K562 (cell line): ENCODE measurements at regions not wholly inside any gene's neighbourhood (a gene's known extent, or its start where the extent isn't known, plus 50 kb on each side); places are given as distances from the start of the nearest gene placed in this dataset.

Experiments used
- ATAC-seq: fragments of 200-7000 bp; cut with Tn5 transposase; 3 replicates; pipeline ENCODE4 v1.9.1; 2020; ENCODE audit warnings: moderate library complexity
- BruUV-seq: library from RNA; stranded (reverse); fragments of 400-500 nt; replicated peaks from 2 replicates; lab custom pipeline; 2021; lab: Mats Ljungman, UMichigan
- CTCF ChIA-PET: fragments of 300-600 bp; formaldehyde crosslinking; extraction: SDS; loops from one replicate; lab custom pipeline; 2021; ENCODE audit warnings: low intra/inter-chr PET ratio; lab: Yijun Ruan, JAX
- POLR2A ChIA-PET: fragments of 300-600, 350-650 bp; sonication (Branson Sonifier 250); formaldehyde crosslinking; extraction: SDS; loops from one replicate; lab custom pipeline; 2021; ENCODE audit warnings: antibody characterized with exemption, inconsistent platforms; lab: Yijun Ruan, JAX
- DNase-seq, 4 experiments: peaks; one replicate each; pipeline versions ENCODE4 v3.0.0 to v3.0.0-alpha.2; 2011 to 2018; ENCODE audit warnings: low spot score in 3 of 4, mixed read lengths in 3 of 4; ENCODE audit errors: extremely low read depth in 1 of 4
- FAIRE-seq: peaks from 2 replicates; lab custom pipeline; 2011; peaks lifted over from hg19 to GRCh38; lab: Jason Lieb, UNC
- H2AFZ ChIP-seq: 2 replicates; pipeline ENCODE4 v1.6.0; 2011; ENCODE audit warnings: low read depth, low read length, control low read depth, inconsistent platforms
- H3K27ac ChIP-seq: fragments of 200-600 bp; 3 replicates; pipeline ENCODE4 v1.8.0; 2011; ENCODE audit warnings: low read depth, mild to moderate bottlenecking, control low read depth, inconsistent platforms, low read length, moderate library complexity, mixed read lengths; ENCODE audit errors: extremely low read depth
- H3K27me3 ChIP-seq, 2 experiments: fragments of 300-600 bp in 1 of 2; 2 replicates in 1 of 2; 3 replicates in 1 of 2; pipeline versions ENCODE4 v1.6.0 to v1.8.0; 2011; ENCODE audit warnings: inconsistent platforms in 2 of 2, low read length in 2 of 2, mild to moderate bottlenecking in 1 of 2, mixed read lengths in 1 of 2, moderate library complexity in 1 of 2; ENCODE audit not compliant: control insufficient read depth in 2 of 2, insufficient read depth in 2 of 2
- H3K36me3 ChIP-seq: fragments of 300-600 bp; 3 replicates; pipeline ENCODE4 v1.8.0; 2011; ENCODE audit warnings: mild to moderate bottlenecking, low read length, inconsistent platforms; ENCODE audit not compliant: control insufficient read depth, insufficient read depth
- H3K4me1 ChIP-seq, 2 experiments: fragments of 200-600 bp in 1 of 2; replicated peaks in 1 of 2; 2 replicates in 1 of 2; 3 replicates in 1 of 2; pipeline versions ENCODE4 v1.5.1 to v1.8.0; 2011; ENCODE audit warnings: inconsistent platforms in 2 of 2, low read length in 2 of 2, mild to moderate bottlenecking in 1 of 2, mixed read lengths in 1 of 2, moderate library complexity in 1 of 2; ENCODE audit not compliant: control insufficient read depth in 2 of 2, insufficient read depth in 2 of 2
- H3K4me2 ChIP-seq: 2 replicates; pipeline ENCODE4 v1.6.1; 2011; ENCODE audit warnings: low read length, control low read depth, inconsistent platforms, mixed read lengths; ENCODE audit not compliant: insufficient read depth
- H3K4me3 ChIP-seq: fragments of 200-600 bp; sonication (generic), shearing (Covaris generic); 2 replicates; pipeline ENCODE4 v1.5.1; 2016; ENCODE audit warnings: control low read depth, inconsistent platforms
- H3K79me2 ChIP-seq: fragments of 200-600 bp; 3 replicates; pipeline ENCODE4 v1.8.0; 2011; ENCODE audit warnings: low read length, inconsistent platforms; ENCODE audit not compliant: control insufficient read depth, insufficient read depth
- H3K9ac ChIP-seq, 2 experiments: 2 replicates each; pipeline versions ENCODE4 v1.6.0 to v1.6.1; 2011; ENCODE audit warnings: low read depth in 2 of 2, low read length in 2 of 2, control low read depth in 1 of 2, inconsistent platforms in 1 of 2, mild to moderate bottlenecking in 1 of 2, mixed read lengths in 1 of 2; ENCODE audit not compliant: insufficient read depth in 1 of 2
- H3K9me1 ChIP-seq: one replicate; pipeline ENCODE4 v1.6.0; 2011; ENCODE audit warnings: inconsistent platforms, mild to moderate bottlenecking, low read length, moderate library complexity; ENCODE audit not compliant: control insufficient read depth, insufficient read depth
- H3K9me3 ChIP-seq: replicated peaks from 2 replicates; pipeline ENCODE4 v1.5.1; 2011; ENCODE audit warnings: low read depth, low read length, inconsistent platforms; ENCODE audit not compliant: control insufficient read depth, insufficient read depth
- H4K20me1 ChIP-seq: replicated peaks from 2 replicates; pipeline ENCODE4 v1.6.1; 2011; ENCODE audit warnings: low read length, inconsistent platforms, mixed read lengths; ENCODE audit not compliant: control insufficient read depth, insufficient read depth
- CEBPG ChIP-seq, 3 experiments: fragments of 200-800 bp in 1 of 3; sonication (Bioruptor generic) in 1 of 3; sonication (generic) in 1 of 3; formaldehyde crosslinking in 1 of 3; IDR thresholded peaks in 2 of 3; conservative IDR thresholded peaks in 1 of 3; 2 replicates each; pipeline versions ENCODE4 v1.6.1 to v1.8.0; 2016 to 2022; ENCODE audit warnings: missing compliant biosample characterization in 2 of 3, missing genetic modification characterization in 2 of 3, mild to moderate bottlenecking in 1 of 3, missing genetic modification reagents in 1 of 3
- CTBP1 ChIP-seq: fragments of 450-650 bp; IDR thresholded peaks from 2 replicates; pipeline ENCODE4 v1.6.1; 2016; ENCODE audit warnings: borderline replicate concordance
- NCOA1 ChIP-seq: fragments of 450-650 bp; IDR thresholded peaks from 2 replicates; pipeline ENCODE4 v1.6.1; 2016; ENCODE audit warnings: low read depth
- NFE2 ChIP-seq: IDR thresholded peaks from 2 replicates; pipeline ENCODE4 v1.6.1; 2014; ENCODE audit warnings: antibody characterized with exemption, low read depth
- PRMT5 ChIP-seq: sonication (generic); formaldehyde crosslinking; IDR thresholded peaks from 2 replicates; pipeline ENCODE4 v1.5.0; 2020; ENCODE audit warnings: missing genetic modification reagents
- PURB ChIP-seq: sonication (generic); formaldehyde crosslinking; IDR thresholded peaks from 2 replicates; pipeline ENCODE4 v1.9.0; 2021; ENCODE audit warnings: low read depth, mild to moderate bottlenecking, missing genetic modification reagents
- RBM14 ChIP-seq: fragments of 200-400 bp; formaldehyde crosslinking; IDR thresholded peaks from 2 replicates; pipeline ENCODE4 v1.6.1; 2018; ENCODE audit warnings: low read depth, mild to moderate bottlenecking, low read length, moderate library complexity, borderline replicate concordance; ENCODE audit not compliant: insufficient read depth
- SAFB2 ChIP-seq: fragments of 200-400 bp; formaldehyde crosslinking; IDR thresholded peaks from 2 replicates; pipeline ENCODE4 v1.6.1; 2018; ENCODE audit warnings: borderline replicate concordance, low read length, low read depth, moderate library complexity; ENCODE audit not compliant: severe bottlenecking
- TCFL5 ChIP-seq: fragments of 250-450 bp; sonication (Bioruptor Pico); conservative IDR thresholded peaks from 2 replicates; pipeline ENCODE4 v1.6.1; 2021; ENCODE audit warnings: mild to moderate bottlenecking, moderate library complexity, matching md5 sums
- TGIF2 ChIP-seq: sonication (generic); formaldehyde crosslinking; IDR thresholded peaks from 2 replicates; pipeline ENCODE4 v1.8.1; 2022; ENCODE audit warnings: mild to moderate bottlenecking, missing genetic modification reagents, moderate library complexity
- TSC22D4 ChIP-seq: fragments of 450-650 bp; IDR thresholded peaks from 2 replicates; pipeline ENCODE4 v1.6.1; 2016; ENCODE audit warnings: missing genetic modification characterization, missing biosample characterization, control low read depth
- WGBS: fragments of 100-300 bp; shearing (Covaris generic); methylation state at CpG from one replicate; pipeline ENCODE4 v1.1.6; 2016; ENCODE audit warnings: low coverage, mixed read lengths; ENCODE audit not compliant: insufficient coverage; ENCODE audit errors: missing lambda C conversion rate; 5-methylcytosine and 5-hydroxymethylcytosine counted together
- in situ Hi-C: fragments of 300-500 bp; cut with MboI; formaldehyde crosslinking; loops from 4 replicates; pipeline ENCODE4 v1.15.0; 2018; ENCODE audit warnings: inconsistent platforms, mixed read lengths
- intact Hi-C: fragments of 100-400 bp; cut with micrococcal nuclease; formaldehyde crosslinking; loops from 2 replicates; pipeline ENCODE4 v1.14.2; 2022
- TF ChIP-seq, protein P1 (sequence below): fragments of 250-450 bp; sonication (Bioruptor Pico); IDR thresholded peaks from 2 replicates; pipeline ENCODE4 v1.8.0; 2022; ENCODE audit warnings: moderate library complexity, mild to moderate bottlenecking, inconsistent platforms
- TF ChIP-seq, protein P2 (sequence below): fragments of 250-450 bp; sonication (Bioruptor Pico); IDR thresholded peaks from 2 replicates; pipeline ENCODE4 v1.8.0; 2022; ENCODE audit warnings: inconsistent platforms, mild to moderate bottlenecking, moderate library complexity, borderline replicate concordance
- TF ChIP-seq, protein P3 (sequence below): sonication (generic); formaldehyde crosslinking; IDR thresholded peaks from 2 replicates; pipeline ENCODE4 v1.4.0; 2020; ENCODE audit warnings: mild to moderate bottlenecking, missing genetic modification reagents
- TF ChIP-seq, protein P4 (sequence below): fragments of 450-650 bp; IDR thresholded peaks from 2 replicates; pipeline ENCODE4 v1.6.1; 2016; ENCODE audit warnings: borderline replicate concordance

DNA sequence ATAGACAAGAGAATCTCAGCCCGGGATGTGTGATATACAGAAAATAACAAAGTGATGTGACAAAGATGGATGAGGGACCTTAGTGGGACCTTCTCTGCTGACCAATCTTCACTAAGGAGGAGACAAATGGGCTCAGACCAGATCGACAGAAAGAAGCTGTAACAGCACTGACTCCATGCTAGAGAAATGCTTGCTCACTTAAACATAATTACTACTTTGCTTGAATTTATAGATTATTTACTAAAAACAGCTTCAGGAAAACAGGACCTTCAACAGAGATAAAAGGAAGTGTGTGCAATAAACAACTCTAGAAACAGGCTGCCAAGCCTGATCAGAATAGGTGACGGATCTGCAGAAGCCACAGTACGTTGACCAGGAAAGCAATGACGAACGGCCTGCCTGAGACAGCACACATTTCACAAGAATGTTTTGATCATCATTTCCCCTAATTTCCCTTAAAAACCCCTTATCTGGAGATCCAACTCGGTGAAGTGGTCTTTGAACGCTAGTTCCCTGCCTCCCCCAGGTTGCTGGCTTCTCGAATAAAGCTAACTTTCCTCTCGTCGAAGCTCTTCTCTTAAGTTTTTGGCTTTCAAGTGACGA lies 98.4 kb upstream of the STEAP1B start (continued):
- TF ChIP-seq, protein P1, sequence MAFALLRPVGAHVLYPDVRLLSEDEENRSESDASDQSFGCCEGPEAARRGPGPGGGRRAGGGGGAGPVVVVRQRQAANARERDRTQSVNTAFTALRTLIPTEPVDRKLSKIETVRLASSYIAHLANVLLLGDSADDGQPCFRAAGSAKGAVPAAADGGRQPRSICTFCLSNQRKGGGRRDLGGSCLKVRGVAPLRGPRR (CRISPR knock-in tag) = no peak

DNA sequence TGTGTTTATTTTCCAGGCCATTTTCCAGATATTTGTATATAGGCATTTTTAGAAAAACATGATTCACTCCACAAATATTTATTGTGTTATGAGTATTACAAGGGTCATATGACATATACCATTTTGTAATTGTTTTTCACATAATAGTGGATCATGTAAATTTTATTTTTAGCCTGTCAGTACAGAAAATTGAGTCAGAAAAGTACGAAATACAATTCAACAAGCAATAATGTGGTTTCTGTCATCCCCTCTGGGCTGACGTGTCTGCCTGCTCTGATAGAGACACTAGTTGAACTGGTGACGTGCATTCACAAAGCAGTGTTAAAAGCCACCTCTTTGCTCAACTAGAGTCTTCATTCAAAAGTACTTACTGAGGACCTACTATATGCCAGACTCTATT lies 97.9 kb upstream of the STEAP1B start:
- intact Hi-C loops (no loop called here), in situ Hi-C loops (no loop called here)
- 71% methylated on average over 3 of the region's 3 CpGs for WGBS
- ATAC-seq (peak; percentile 32; the same call in 2 of the 3 replicates), DNase-seq (no peak), FAIRE-seq (no peak)
- no peaks in the 10 kb centered on the region for H3K9me3 ChIP-seq
- peaks cover 0 to 2% of the 10 kb centered on the region in 2 experiments; a peak in 1 of 5 replicates for H3K4me1 ChIP-seq
- ChIA-PET CTCF (no interaction called here), POLR2A (no interaction called here)
- no peaks in the 10 kb centered on the region for H3K27me3 ChIP-seq
- no peak overlapping the region for H3K27ac ChIP-seq
- BruUV-seq = no TSS peak
- no peak overlapping the region for H3K4me2 ChIP-seq
- H2AFZ ChIP-seq = 0 out of 2 replicates have a peak overlapping the region, but pooled peaks have one; percentile 32
- no peaks in the 10 kb centered on the region for H4K20me1 ChIP-seq
- H3K36me3 ChIP-seq = no peaks in the 10 kb centered on the region
- no peak overlapping the region for H3K4me3 ChIP-seq
- H3K9ac ChIP-seq = no peak overlapping the region
- no peaks in the 10 kb centered on the region for H3K79me2 ChIP-seq
- H3K9me1 ChIP-seq = no peaks in the 10 kb centered on the region
- TF ChIP-seq RBM14 = no peak
- TF ChIP-seq CEBPG (CRISPR knock-in tag; IDR thresholded peaks at IDR 0.05) = no peak
- TF ChIP-seq CEBPG (tag; conservative IDR thresholded peaks at IDR 0.05 in 1 of 2, IDR thresholded peaks at IDR 0.05 in 1 of 2) = no peak
- no peak for TF ChIP-seq TGIF2 (CRISPR knock-in tag)
- TF ChIP-seq, protein P2, sequence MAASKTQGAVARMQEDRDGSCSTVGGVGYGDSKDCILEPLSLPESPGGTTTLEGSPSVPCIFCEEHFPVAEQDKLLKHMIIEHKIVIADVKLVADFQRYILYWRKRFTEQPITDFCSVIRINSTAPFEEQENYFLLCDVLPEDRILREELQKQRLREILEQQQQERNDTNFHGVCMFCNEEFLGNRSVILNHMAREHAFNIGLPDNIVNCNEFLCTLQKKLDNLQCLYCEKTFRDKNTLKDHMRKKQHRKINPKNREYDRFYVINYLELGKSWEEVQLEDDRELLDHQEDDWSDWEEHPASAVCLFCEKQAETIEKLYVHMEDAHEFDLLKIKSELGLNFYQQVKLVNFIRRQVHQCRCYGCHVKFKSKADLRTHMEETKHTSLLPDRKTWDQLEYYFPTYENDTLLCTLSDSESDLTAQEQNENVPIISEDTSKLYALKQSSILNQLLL (CRISPR knock-in tag) = no peak
- no peak for TF ChIP-seq TSC22D4 (tag)
- TF ChIP-seq, protein P3, sequence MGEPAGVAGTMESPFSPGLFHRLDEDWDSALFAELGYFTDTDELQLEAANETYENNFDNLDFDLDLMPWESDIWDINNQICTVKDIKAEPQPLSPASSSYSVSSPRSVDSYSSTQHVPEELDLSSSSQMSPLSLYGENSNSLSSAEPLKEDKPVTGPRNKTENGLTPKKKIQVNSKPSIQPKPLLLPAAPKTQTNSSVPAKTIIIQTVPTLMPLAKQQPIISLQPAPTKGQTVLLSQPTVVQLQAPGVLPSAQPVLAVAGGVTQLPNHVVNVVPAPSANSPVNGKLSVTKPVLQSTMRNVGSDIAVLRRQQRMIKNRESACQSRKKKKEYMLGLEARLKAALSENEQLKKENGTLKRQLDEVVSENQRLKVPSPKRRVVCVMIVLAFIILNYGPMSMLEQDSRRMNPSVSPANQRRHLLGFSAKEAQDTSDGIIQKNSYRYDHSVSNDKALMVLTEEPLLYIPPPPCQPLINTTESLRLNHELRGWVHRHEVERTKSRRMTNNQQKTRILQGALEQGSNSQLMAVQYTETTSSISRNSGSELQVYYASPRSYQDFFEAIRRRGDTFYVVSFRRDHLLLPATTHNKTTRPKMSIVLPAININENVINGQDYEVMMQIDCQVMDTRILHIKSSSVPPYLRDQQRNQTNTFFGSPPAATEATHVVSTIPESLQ (CRISPR knock-in tag) = no peak
- no peak for TF ChIP-seq TCFL5 (CRISPR knock-in tag)
- TF ChIP-seq, protein P4, sequence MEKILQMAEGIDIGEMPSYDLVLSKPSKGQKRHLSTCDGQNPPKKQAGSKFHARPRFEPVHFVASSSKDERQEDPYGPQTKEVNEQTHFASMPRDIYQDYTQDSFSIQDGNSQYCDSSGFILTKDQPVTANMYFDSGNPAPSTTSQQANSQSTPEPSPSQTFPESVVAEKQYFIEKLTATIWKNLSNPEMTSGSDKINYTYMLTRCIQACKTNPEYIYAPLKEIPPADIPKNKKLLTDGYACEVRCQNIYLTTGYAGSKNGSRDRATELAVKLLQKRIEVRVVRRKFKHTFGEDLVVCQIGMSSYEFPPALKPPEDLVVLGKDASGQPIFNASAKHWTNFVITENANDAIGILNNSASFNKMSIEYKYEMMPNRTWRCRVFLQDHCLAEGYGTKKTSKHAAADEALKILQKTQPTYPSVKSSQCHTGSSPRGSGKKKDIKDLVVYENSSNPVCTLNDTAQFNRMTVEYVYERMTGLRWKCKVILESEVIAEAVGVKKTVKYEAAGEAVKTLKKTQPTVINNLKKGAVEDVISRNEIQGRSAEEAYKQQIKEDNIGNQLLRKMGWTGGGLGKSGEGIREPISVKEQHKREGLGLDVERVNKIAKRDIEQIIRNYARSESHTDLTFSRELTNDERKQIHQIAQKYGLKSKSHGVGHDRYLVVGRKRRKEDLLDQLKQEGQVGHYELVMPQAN = no peak
- TF ChIP-seq PRMT5 (CRISPR knock-in tag) = no peak
- no peak for TF ChIP-seq PURB
- no peak for TF ChIP-seq CTBP1
- TF ChIP-seq NCOA1 = no peak
- no peak for TF ChIP-seq NFE2
- no peak for TF ChIP-seq SAFB2
